ENCODE measurements at regions not wholly inside any gene's neighbourhood (a gene's known extent, or its start where the extent isn't known, plus 50 kb on each side); places are given as distances from the start of the nearest gene placed in this dataset.

- TF ChIP-seq, protein P1, sequence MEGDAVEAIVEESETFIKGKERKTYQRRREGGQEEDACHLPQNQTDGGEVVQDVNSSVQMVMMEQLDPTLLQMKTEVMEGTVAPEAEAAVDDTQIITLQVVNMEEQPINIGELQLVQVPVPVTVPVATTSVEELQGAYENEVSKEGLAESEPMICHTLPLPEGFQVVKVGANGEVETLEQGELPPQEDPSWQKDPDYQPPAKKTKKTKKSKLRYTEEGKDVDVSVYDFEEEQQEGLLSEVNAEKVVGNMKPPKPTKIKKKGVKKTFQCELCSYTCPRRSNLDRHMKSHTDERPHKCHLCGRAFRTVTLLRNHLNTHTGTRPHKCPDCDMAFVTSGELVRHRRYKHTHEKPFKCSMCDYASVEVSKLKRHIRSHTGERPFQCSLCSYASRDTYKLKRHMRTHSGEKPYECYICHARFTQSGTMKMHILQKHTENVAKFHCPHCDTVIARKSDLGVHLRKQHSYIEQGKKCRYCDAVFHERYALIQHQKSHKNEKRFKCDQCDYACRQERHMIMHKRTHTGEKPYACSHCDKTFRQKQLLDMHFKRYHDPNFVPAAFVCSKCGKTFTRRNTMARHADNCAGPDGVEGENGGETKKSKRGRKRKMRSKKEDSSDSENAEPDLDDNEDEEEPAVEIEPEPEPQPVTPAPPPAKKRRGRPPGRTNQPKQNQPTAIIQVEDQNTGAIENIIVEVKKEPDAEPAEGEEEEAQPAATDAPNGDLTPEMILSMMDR (IDR thresholded peaks at IDR 0.05; ENCODE audit: low read depth, low read length, missing input control) = no peak
- TF ChIP-seq, protein P2, sequence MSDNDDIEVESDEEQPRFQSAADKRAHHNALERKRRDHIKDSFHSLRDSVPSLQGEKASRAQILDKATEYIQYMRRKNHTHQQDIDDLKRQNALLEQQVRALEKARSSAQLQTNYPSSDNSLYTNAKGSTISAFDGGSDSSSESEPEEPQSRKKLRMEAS (IDR thresholded peaks at IDR 0.05) = no peak
- TF ChIP-seq SP1 (IDR thresholded peaks at IDR 0.05) (no peak), RAD21 (IDR thresholded peaks at IDR 0.05) (no peak), TAF1 (conservative IDR thresholded peaks at IDR 0.05) (no peak)
Observed at GRCh38 chr15:100710744-100711515, 108.5 kb downstream of the ASB7 start.

Measured in liver (tissue), 3 donors.